HL-60 (cell line): ENCODE measurements at regions not wholly inside any gene's neighbourhood (a gene's known extent, or its start where the extent isn't known, plus 50 kb on each side); places are given as distances from the start of the nearest gene placed in this dataset.

Experiments
- DNase-seq, 2 experiments: peaks; one replicate each; pipeline ENCODE4 v3.0.0-alpha.2; 2010 to 2020; ENCODE audit warnings: low read depth in 1 of 2, low spot score in 1 of 2
- H3K27ac ChIP-seq: fragments of 250-450 bp; sonication (Bioruptor Pico); replicated peaks from 2 replicates; pipeline ENCODE4 v1.5.1; 2020; ENCODE audit warnings: mild to moderate bottlenecking, moderate library complexity
- H3K27me3 ChIP-seq: fragments of 250-450 bp; sonication (Bioruptor Pico); 2 replicates; pipeline ENCODE4 v1.5.1; 2021; ENCODE audit warnings: mild to moderate bottlenecking, moderate library complexity; ENCODE audit not compliant: insufficient read depth, poor library complexity, severe bottlenecking
- H3K4me3 ChIP-seq: replicated peaks from 2 replicates; pipeline ENCODE4 v1.5.1; 2011; ENCODE audit warnings: mild to moderate bottlenecking, control low read depth, low read length; ENCODE audit not compliant: insufficient read depth
- CTCF ChIP-seq: IDR thresholded peaks from one replicate; pipeline ENCODE4 v1.5.1; 2011; ENCODE audit warnings: low read length, control low read depth, inconsistent platforms; ENCODE audit not compliant: insufficient read depth
- GABPA ChIP-seq: IDR thresholded peaks from 2 replicates; pipeline ENCODE4 v1.6.1; 2012; ENCODE audit warnings: low read depth
- POLR2AphosphoS5 ChIP-seq: IDR thresholded peaks from 2 replicates; pipeline ENCODE4 v1.6.1; 2012; ENCODE audit warnings: low read depth
- REST ChIP-seq: IDR thresholded peaks from 2 replicates; pipeline ENCODE4 v1.6.1; 2012; ENCODE audit warnings: low read depth; ENCODE audit not compliant: insufficient replicate concordance
- SPI1 ChIP-seq: IDR thresholded peaks from 2 replicates; pipeline ENCODE4 v1.6.1; 2012; ENCODE audit warnings: low read depth, mild to moderate bottlenecking, borderline replicate concordance

GRCh38 chr3:30963223-30963722 is 68.8 kb upstream of the GADL1 start:
- Histone ChIP-seq H3K27me3 (peaks cover 11% of the 10 kb centered on the region), H3K4me3 (no peak overlapping the region), H3K27ac (no peak overlapping the region)
- TF ChIP-seq POLR2AphosphoS5 = no peak
- TF ChIP-seq GABPA = no peak
- no peak for TF ChIP-seq CTCF
- TF ChIP-seq REST = no peak
- TF ChIP-seq SPI1 = no peak
- DNase-seq = no peak

- no peak for TF ChIP-seq GABPA
- no peak for TF ChIP-seq CTCF
- H3K27ac ChIP-seq = no peak overlapping the region
- DNase-seq = no peak
These were observed 70.2 kb upstream of the GADL1 start for GRCh38 chr3:30964612-30965011.

GRCh38 chr3:30966896-30967295 is 72.4 kb upstream of the GADL1 start:
- DNase-seq = no peak
- H3K27ac ChIP-seq = no peak overlapping the region
- peaks cover 11% of the 10 kb centered on the region for H3K27me3 ChIP-seq
- H3K4me3 ChIP-seq = no peak overlapping the region
- no peak for TF ChIP-seq REST
- no peak for TF ChIP-seq CTCF
- no peak for TF ChIP-seq POLR2AphosphoS5
- TF ChIP-seq SPI1 = no peak
- TF ChIP-seq GABPA = no peak

More at GRCh38 chr3:30964612-30965011, 70.2 kb upstream of the GADL1 start:
- peaks cover 11% of the 10 kb centered on the region for H3K27me3 ChIP-seq
- H3K4me3 ChIP-seq = no peak overlapping the region

GRCh38 chr3:30970183-30970582 is 75.7 kb upstream of the GADL1 start:
- DNase-seq = no peak
- Histone ChIP-seq H3K27ac (no peak overlapping the region), H3K27me3 (peaks cover 6% of the 10 kb centered on the region), H3K4me3 (no peak overlapping the region)
- TF ChIP-seq SPI1 (no peak), POLR2AphosphoS5 (no peak)
